DMS114 treated with DMSO at 0.1 percent for 48 hours (cell line): ENCODE measurements at regions not wholly inside any gene's neighbourhood (a gene's known extent, or its start where the extent isn't known, plus 50 kb on each side); places are given as distances from the start of the nearest gene placed in this dataset.
"Not testable (repeated sequence)": the region's sequence is repeated elsewhere in the genome, so short reads cannot be mapped to it uniquely, and the experiment has no call there.

Experiments used
- DNase-seq: peaks from one replicate; lab custom pipeline; 2025; ENCODE audit not compliant: unreplicated experiment; lab: John Stamatoyannopoulos, UW

DNA sequence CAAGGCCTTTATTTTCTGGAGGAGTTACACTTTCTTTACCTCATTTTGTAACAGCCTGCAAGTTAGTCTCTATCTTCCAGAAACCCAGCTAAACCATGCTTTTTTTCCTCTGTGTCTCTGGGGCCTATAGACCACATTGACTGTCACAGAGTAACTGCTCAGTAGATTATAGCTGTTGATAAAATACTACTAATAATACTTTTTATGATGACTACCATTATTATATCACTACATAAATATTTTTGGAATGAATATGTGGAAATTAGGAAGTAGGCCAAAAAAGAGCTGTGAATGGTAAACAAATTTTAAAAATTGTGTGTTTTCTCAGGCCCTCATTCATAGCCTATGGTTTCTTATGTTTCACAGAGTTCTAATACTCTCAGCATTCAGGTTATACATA is 233.1 kb upstream of the USP24 start:
- DNase-seq: no peak

GRCh38 chr1:55447488-55447887 is 232.3 kb upstream of the USP24 start:
- DNase-seq: no peak

DNA sequence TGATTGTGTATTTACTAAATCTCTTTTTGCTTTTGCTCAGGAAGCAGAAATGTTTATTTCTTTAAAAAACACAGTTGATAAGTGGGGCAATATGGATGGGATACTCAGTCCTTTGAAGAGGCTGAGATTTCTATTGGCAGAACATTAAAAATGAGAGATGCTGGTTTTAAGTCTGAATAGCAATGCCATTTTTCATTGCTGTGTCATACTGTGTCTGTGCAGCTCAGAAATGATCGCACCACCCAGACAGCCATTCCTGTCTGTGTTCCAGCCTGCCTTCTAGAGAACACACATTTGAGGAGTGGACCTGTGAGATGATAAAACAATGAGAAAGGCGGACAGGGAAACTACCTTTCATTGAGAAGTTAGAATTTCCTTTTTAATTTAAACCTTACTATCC is 231.2 kb upstream of the USP24 start:
- DNase-seq: no peak

GRCh38 chr1:55445416-55445815 is 230.3 kb upstream of the USP24 start:
- DNase-seq: no peak

DNA sequence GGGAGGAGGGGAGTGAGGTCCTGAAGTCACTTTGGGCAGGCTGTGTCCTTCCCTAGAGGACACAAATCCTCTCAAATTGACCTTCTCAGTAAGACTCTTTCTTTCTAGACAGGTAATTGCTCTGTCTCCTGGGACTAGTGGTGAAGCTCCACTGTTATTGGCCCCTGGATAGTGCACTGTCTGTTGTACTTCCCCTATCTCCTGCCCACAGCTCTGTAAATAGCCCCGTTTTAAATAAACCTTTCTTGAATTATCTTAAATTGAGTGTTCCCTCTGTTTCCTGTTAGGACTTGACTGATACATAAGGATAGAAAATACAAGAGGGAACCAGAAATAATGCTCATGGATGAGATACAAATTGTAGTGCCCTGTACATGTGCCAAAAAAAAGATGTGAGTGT is 229.5 kb upstream of the USP24 start:
- no peak for DNase-seq

GRCh38 chr1:55443175-55443915 is 228.2 kb upstream of the USP24 start:
- no peak for DNase-seq

- no peak for DNase-seq
Measured at GRCh38 chr1:55441489-55441888, 226.3 kb upstream of the USP24 start.

GRCh38 chr1:55437692-55438091 is 222.5 kb upstream of the USP24 start:
- no peak for DNase-seq

- not testable (repeated sequence) for DNase-seq
Measured at GRCh38 chr1:55430720-55431119, 215.6 kb upstream of the USP24 start.

DNA sequence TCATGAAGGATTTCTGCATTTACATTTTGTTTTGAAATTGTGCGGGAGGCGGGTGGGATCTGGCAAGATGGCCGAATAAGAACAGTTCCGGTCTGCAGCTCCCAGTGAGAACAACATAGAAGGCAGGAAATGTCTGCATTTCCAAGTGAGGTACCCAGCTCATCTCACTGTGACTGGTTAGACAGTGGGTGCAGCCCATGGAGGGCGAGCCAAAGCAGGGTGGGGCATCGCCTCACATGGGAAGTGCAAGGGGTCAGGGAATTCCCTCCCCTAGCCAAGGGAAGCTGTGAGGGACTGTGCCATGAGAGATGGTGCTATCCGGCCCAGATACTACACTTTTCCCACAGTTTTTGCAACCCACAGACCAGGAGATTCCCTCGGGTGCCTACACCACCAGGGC is 215.0 kb upstream of the USP24 start:
- DNase-seq: not testable (repeated sequence)

- no peak for DNase-seq
Measured at GRCh38 chr1:55428944-55429931, 214.1 kb upstream of the USP24 start.

DNA sequence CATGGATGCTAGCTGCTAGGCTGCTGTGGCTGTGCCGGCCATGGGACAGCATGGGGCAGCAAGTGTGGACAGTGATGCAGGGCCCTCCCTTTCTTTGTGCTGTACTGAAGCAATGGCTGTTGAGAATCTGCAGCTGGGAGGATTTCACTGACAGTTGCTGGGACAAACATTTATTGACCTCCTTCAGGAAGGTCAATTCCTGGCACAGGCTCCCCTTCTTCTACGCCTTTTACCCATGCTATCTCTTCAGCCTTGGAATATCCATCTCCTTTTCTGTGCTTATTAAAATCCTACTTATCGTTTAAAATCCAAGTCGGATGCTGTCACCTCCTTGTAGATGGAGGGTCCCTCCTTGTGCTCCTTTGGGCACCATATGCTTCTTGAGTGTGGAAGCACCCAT is 213.1 kb upstream of the USP24 start:
- DNase-seq: no peak

GRCh38 chr1:55427606-55428005 is 212.4 kb upstream of the USP24 start:
- DNase-seq: no peak

GRCh38 chr1:55426619-55427018 is 211.5 kb upstream of the USP24 start:
- no peak for DNase-seq

- no peak for DNase-seq
Measured at GRCh38 chr1:55426156-55426555, 211.0 kb upstream of the USP24 start.

- DNase-seq: no peak
Measured at GRCh38 chr1:55425310-55425930, 210.3 kb upstream of the USP24 start.

- no peak for DNase-seq
Measured at GRCh38 chr1:55423376-55423775, 208.2 kb upstream of the USP24 start.

DNA sequence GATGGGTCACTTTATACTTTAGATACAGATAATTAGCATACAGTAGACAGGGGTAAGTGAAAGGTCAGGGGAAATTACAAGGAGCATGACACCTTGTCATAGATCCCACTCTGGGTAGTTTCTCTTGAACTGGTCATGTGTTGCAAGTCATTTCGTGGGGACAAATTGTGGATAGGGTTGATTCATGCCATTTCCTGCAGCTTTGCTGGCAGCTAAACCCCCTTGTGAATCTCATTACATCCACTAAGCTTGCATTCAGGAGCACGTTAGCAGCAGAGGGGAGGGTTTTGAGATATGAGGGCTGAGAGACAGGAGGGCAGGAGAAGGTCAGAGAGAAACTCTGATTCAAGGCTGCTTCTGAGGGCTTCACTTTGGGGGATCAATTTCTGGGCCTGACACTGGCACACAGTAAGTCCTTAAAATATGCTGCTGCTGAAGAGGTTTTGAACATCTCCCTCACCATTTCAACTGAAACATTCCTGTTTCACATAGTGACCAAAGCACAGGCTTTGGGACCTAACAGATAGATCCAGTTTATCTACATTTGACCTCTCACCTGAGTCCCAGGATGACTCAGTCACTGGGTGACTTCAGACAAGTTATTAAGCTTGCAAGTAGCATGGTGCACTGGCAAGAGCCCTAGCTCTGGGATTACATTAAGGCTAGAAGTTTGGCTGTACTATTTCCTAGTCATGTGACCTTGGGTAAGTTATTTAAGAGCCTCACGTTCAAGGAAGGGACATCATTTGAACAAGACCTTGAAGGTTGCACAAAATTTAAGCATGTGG is 206.0 kb upstream of the USP24 start:
- DNase-seq: no peak

DNA sequence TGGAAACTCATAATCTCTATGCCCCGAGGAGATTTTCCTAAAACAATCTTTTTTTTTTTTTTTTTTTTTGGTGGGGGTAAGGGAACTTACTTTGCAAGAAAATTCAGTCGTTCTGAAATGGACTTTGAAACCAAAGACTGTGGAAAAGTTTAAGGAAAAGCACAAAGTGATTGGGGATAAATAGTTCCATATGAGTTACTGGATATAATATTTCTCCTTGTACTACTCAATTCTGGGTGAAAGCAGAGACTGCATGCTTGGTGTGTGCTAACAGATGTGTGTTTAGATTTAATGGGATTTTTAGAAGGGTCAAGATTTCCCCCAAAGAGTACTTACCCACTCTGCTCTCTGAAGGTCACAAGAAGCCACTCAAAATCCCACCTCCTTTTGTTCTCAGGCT is 204.9 kb upstream of the USP24 start:
- no peak for DNase-seq

DNA sequence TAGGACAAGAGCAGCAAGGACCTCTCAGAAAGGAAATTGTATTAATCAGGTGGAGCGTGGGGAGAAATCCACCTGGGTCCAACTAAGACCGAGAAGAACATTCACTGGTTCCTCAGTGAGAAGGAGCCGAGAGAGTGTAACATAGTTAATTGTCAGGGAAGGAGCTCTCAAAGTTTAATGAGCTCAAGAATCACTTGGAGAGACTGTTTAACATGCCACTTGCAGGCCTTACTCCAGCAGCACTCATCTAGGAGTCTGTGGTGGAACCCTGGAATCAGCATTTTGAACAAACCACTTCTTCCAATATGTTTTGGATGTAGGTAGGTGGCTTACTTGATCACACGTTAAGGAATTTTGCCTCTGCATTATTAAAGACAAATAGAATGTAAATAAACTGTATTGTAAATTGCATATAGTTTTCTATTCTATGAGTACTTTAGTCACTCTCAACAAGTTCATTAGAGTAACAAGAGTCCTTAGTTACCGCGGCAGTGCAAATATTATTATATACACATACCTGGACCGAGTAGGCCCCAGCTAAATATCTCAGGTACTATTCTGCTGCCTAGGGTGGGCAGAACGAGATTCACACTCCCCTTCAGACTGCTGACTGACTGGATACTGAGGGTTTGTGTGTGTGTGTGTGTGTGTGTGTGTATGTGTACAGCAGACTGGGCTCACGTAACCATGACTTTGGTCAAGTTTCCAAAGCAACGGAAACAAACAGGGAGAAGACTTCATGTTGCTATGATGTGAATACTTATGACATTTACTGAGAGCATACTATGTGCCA is 203.2 kb upstream of the USP24 start:
- DNase-seq: no peak
